ENCODE measurements at regions not wholly inside any gene's neighbourhood (a gene's known extent, or its start where the extent isn't known, plus 50 kb on each side); places are given as distances from the start of the nearest gene placed in this dataset.

- TF ChIP-seq CTCF (IDR thresholded peaks at IDR 0.05) (no peak), POLR2A (IDR thresholded peaks at IDR 0.05) (no peak), EP300 (IDR thresholded peaks at IDR 0.05) (no peak)
These were observed 394.9 kb upstream of the PTGER4 start for GRCh38 chr5:40284863-40285262.
